Brain microvascular endothelial cell (primary cell): ENCODE measurements at regions not wholly inside any gene's neighbourhood (a gene's known extent, or its start where the extent isn't known, plus 50 kb on each side); places are given as distances from the start of the nearest gene placed in this dataset.

Source experiments
- DNase-seq: peaks from one replicate; pipeline ENCODE4 v3.0.0-alpha.2; 2020
- H3K27ac ChIP-seq: fragments of 250-450 bp; sonication (Bioruptor Pico); 2 replicates; pipeline ENCODE4 v1.5.1; 2020; ENCODE audit warnings: mild to moderate bottlenecking, moderate library complexity
- H3K27me3 ChIP-seq: fragments of 250-450 bp; sonication (Bioruptor Pico); replicated peaks from 2 replicates; pipeline ENCODE4 v1.5.1; 2020; ENCODE audit warnings: mild to moderate bottlenecking
- H3K36me3 ChIP-seq: fragments of 250-450 bp; sonication (Bioruptor Pico); replicated peaks from 2 replicates; pipeline ENCODE4 v1.5.1; 2020; ENCODE audit warnings: mild to moderate bottlenecking
- H3K4me3 ChIP-seq: 2 replicates; pipeline ENCODE4 v1.5.1; 2011; ENCODE audit warnings: low read depth, mild to moderate bottlenecking, control low read depth, low read length, moderate library complexity
- CTCF ChIP-seq: IDR thresholded peaks from 2 replicates; pipeline ENCODE4 v1.5.1; 2011; ENCODE audit warnings: low read depth, mild to moderate bottlenecking, moderate library complexity, low read length, control low read depth, inconsistent platforms; ENCODE audit errors: missing control alignments
- in situ Hi-C: cut with HindIII; loops from 2 replicates; pipeline ENCODE4 v1.10.0; 2017; ENCODE audit warnings: low sequenced_read_pairs, low pct_ligation_motif_present

GRCh38 chr3:189404797-189405484 is 226.2 kb upstream of the TP63 start:
- no peak for DNase-seq
- TF ChIP-seq CTCF = no peak
- no peak overlapping the region for H3K4me3 ChIP-seq
- no peak overlapping the region for H3K27ac ChIP-seq
- no peaks in the 10 kb centered on the region for H3K27me3 ChIP-seq
- H3K36me3 ChIP-seq = no peaks in the 10 kb centered on the region
- in situ Hi-C loops = no loop called here

- H3K36me3 ChIP-seq = no peaks in the 10 kb centered on the region
- no peak overlapping the region for H3K27ac ChIP-seq
- no peaks in the 10 kb centered on the region for H3K27me3 ChIP-seq
- in situ Hi-C loops = no loop called here
- DNase-seq = no peak
- no peak for TF ChIP-seq CTCF
- H3K4me3 ChIP-seq = no peak overlapping the region
Observed at GRCh38 chr3:189406148-189406547, 225.0 kb upstream of the TP63 start.

GRCh38 chr3:189410522-189410921 is 220.7 kb upstream of the TP63 start:
- H3K36me3 ChIP-seq = no peaks in the 10 kb centered on the region
- no peaks in the 10 kb centered on the region for H3K27me3 ChIP-seq
- no peak for DNase-seq
- H3K27ac ChIP-seq = no peak overlapping the region
- TF ChIP-seq CTCF = no peak
- no peak overlapping the region for H3K4me3 ChIP-seq
- in situ Hi-C loops = no loop called here

GRCh38 chr3:189419038-189419437 is 212.2 kb upstream of the TP63 start:
- no peak overlapping the region for H3K4me3 ChIP-seq
- no peak overlapping the region for H3K27ac ChIP-seq
- no peaks in the 10 kb centered on the region for H3K27me3 ChIP-seq
- in situ Hi-C loops = no loop called here
- no peak for TF ChIP-seq CTCF
- DNase-seq = no peak
- no peaks in the 10 kb centered on the region for H3K36me3 ChIP-seq

- TF ChIP-seq CTCF = no peak
- Histone ChIP-seq H3K27ac (no peak overlapping the region), H3K27me3 (no peaks in the 10 kb centered on the region), H3K36me3 (no peaks in the 10 kb centered on the region), H3K4me3 (no peak overlapping the region)
- DNase-seq = no peak
- in situ Hi-C loops = no loop called here
Observed at GRCh38 chr3:189419683-189420082, 211.5 kb upstream of the TP63 start.

- TF ChIP-seq CTCF = no peak
- no peak for DNase-seq
- Histone ChIP-seq H3K4me3 (no peak overlapping the region), H3K36me3 (no peaks in the 10 kb centered on the region), H3K27ac (no peak overlapping the region), H3K27me3 (no peaks in the 10 kb centered on the region)
- in situ Hi-C loops = no loop called here
Observed at GRCh38 chr3:189424922-189425321, 206.3 kb upstream of the TP63 start.
